PC-9 (cell line): ENCODE measurements at regions not wholly inside any gene's neighbourhood (a gene's known extent, or its start where the extent isn't known, plus 50 kb on each side); places are given as distances from the start of the nearest gene placed in this dataset.

Experiments used
- CTCF ChIP-seq: fragments of 200-600 bp; sonication (generic); conservative IDR thresholded peaks from 2 replicates; pipeline ENCODE4 v1.6.1; 2017; ENCODE audit warnings: mixed run types, antibody characterized with exemption, mild to moderate bottlenecking, moderate library complexity
- EZH2 ChIP-seq: fragments of 200-600 bp; sonication (generic); IDR thresholded peaks from 2 replicates; pipeline ENCODE4 v1.8.0; 2017; ENCODE audit warnings: antibody characterized with exemption, low read depth

GRCh38 chr14:101289911-101290310, 271.4 kb upstream of the DIO3 start:
- no peak for TF ChIP-seq EZH2
- TF ChIP-seq CTCF: no peak
